HG03571 (cell line): ENCODE measurements at regions not wholly inside any gene's neighbourhood (a gene's known extent, or its start where the extent isn't known, plus 50 kb on each side); places are given as distances from the start of the nearest gene placed in this dataset.
"Not testable (repeated sequence)": the region's sequence is repeated elsewhere in the genome, so short reads cannot be mapped to it uniquely, and the experiment has no call there.

Experiments
- ATAC-seq: cut with Tn5 transposase; IDR thresholded peaks from one replicate; pipeline ENCODE4 v1.9.1; 2021; ENCODE audit not compliant: unreplicated experiment

- not testable (repeated sequence) for ATAC-seq
Measured at GRCh38 chr6:4725136-4725760, 51.0 kb upstream of the CDYL start.

DNA sequence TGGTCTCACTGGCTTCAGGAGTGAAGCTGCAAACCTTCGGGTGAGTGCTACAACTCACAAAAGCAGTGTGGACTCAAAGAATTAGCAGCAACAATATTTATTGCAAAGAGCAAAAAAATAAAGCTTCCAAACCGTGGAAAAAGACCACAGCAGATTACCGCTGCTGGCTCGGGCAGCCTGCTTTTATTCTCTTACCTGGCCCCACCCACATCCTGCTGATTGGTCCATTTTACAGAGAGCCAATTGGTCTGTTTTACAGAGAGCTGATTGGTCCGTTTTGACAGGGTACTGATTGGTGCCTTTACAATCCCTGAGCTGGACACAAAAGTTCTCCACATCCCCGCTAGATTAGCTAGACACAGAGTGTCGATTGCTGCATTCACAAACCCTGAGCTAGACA, 51.5 kb upstream of the CDYL start:
- ATAC-seq = not testable (repeated sequence)

DNA sequence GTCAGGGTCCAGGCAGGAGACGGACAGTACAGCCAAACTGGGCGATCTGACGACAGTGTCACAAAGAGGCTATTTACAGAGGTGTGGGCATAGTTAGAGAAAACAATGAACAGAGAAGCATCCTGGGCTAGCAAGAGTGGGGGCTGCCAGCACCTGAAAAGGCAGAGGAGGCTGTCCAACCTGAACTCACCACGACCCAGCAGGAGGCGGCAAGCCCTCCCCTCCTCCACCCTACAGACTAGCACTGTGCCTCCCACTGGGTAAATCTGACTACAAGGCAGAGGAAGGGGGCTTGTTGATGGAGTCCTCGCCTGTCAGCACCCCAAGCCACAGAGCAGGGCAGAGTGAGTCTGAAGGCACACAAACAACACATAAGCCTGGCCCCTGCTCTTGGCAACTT, 52.8 kb upstream of the CDYL start:
- ATAC-seq = no peak

- not testable (repeated sequence) for ATAC-seq
Measured at GRCh38 chr6:4721368-4721767, 54.8 kb upstream of the CDYL start.

DNA sequence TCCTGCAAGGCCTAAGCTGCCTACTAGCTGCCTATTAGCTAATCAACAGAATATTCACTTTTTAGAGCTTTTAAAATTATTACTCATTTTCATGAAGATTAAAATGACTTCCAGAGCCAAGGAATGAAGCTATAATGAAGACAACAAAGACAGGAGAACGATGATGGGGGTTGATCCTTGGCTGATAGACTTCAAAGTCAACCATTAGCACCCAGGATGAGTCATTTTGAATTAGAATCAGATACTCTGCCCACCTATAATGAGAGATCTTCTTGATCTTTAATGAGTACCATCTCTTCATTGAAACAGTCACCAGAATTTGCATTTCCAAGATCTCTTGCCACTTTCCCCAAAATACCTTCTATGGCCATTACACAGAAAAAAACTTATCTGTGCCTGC, 56.7 kb upstream of the CDYL start:
- ATAC-seq = no peak

GRCh38 chr6:4717856-4718255, 58.3 kb upstream of the CDYL start:
- no peak for ATAC-seq

DNA sequence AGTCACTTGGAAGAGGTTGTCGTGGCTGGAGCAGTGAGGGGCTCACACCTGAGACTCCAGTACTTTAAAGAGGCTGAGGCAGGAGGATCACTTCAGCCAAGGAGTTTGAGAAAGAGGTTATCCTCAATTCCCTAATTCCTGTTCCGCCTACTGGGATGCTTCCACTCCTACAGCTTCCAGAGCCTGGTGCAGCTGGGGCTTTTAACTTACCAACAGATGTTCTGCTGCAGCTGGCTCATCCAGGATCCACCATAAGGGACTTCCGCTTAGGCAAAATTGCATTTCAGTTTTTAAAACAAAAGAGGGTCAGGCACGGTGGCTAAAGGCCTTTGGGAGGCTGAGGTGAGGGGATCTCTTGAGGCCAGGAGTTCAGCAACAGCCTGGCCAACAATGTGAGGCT, 59.1 kb upstream of the CDYL start:
- no peak for ATAC-seq

DNA sequence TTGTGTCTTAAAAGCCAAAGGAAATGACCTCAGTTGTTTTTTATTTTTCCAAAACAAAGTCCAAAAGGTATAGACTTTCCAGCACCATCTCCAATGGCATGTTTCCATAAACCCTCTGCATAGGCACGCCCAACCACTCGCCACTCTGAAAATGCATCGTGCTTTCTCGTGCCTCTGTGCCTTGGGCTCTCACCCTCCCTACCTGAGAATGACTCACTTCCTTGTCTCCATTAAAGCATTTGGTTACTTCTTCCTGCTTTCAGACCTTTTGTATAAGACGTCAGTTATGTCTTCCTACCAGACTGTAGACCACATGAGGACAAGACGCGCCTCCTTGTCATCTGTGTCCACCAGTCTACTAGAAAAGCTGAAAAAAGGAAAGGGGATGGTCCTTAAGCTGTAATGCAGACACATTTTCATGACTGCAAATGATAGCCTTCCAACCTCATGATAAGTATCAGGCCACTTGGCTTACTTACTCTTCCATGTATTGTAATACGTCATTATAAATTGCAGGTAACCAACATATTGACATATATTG, 61.2 kb upstream of the CDYL start:
- no peak for ATAC-seq

DNA sequence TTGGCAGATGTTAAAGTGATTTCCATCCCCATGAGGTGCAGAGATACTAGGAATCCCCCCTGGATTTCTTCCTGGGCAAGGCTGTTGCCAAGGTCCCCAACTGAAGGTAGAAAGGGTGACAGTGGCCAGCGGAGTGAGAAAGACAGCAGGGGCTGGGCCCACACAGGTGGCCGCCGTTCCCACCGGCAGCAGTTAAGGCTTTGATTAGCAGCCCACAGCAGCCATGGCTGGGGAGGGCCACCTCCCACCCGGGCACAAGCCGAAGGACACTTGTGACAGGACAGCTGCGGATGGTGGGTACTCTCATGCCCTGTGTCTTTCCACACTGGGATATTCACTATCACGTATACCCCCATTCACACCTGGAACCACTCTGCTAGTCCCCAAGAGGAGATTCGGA, 63.9 kb upstream of the CDYL start:
- no peak for ATAC-seq

DNA sequence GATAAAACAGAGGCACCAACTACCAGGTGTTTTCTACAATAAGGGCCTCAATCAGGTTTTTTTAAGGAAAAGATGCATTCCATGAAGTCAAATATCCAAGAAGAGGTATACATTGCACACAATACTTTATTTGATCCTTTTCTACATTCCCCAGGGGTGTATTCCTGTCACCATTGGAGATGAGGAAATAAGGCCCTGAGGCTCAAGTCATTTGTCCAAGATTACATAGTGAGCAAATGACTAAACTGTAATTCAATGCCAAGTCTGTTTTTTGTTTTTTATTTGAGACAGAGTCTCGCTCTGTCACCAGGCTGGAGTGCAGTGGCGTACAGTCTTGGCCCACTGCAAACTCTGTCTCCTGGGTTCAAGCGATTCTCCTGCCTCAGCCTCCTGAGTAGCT, 69.2 kb upstream of the CDYL start:
- ATAC-seq = no peak

GRCh38 chr6:4705809-4706208, 70.4 kb upstream of the CDYL start:
- ATAC-seq = no peak

GRCh38 chr6:4703382-4703781, 72.8 kb upstream of the CDYL start:
- no peak for ATAC-seq

DNA sequence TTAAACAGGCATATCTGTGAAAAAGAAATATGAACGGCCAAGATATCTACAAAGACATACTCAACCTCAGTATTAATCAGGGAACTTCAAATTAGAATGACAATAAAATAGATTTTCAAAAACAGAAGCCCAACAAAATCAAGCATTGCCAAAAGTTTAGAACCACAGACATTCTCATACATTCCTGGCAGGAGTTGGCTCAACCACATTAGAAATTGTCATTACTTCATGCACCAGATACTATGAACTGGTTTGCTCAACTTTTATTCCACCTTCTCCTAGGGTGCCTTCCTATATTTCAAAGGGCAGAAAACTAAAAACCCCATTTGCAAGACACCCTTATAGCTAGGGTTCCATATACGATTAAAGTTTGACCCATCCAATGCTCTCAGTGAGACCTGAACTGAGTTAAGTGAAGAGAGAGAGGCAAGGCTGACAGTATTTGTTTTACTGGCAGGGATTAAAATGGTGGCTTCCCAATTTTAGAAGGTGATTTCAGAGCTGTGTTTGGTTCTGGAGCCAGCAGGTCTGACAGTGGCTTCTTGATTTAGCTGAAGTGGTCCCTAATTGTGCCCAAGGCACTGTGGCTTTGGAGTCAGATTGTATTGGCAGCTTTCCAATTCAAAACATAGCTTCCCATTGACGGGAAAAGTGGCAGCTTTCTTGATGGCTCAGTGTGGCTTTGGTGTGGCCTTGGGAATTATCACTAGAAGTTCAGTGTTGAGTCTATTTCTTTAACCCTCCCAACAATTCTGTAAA, 77.1 kb upstream of the CDYL start:
- no peak for ATAC-seq

DNA sequence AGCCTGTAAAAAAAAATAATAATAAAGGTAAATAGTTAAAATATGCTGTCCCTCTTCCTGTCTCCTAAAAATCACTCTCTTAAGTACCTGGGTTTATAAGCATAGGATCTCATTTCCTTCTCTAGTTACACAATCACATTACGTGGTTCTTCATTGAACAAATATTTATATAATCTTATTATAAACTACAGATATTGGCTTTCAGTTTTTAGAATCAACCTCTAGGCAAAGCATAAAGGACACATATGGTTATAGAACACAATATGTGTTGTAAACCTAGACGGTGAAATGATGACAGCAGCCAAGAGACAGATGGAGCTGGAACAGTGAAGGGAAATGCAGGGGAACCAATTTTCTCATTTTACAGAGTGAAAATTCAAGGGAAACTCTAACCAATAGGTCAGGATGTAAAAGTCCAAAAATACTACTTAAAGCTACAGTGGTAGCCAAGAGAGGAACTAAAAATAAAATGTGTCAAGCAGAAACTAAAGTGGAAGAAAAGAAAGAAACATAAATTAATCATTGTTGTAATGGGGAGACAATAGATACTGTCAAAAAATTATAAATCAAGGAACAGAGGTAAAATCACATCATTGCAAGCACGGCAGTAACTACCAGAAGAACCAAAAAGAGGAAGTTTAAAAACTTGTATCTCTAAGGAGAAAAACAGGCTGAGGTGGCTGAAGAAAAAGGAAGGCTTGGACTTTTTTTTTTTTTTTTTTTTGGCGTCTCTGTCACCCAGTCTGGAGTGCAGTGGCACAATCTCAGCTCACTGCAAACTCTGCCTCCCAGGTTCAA, 82.8 kb upstream of the CDYL start:
- ATAC-seq = no peak

DNA sequence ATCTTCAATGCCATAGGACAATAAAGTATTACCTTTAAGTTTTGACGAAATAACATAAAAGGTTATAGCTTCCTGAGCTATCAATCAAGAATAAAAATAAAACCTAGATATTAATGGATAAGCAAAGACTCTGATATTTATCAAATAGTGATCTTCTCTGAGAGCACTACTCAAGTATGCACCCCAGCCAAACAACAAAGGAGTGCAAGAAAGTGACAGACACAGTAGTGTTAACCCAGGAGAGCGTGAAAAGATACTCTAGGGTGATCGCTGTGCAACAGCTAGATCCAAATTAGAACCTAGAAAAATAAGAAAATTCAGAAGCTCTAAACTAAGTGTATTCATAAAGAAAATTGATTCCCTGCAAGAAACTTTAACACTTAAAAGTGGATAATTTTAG, 83.5 kb upstream of the CDYL start:
- no peak for ATAC-seq

DNA sequence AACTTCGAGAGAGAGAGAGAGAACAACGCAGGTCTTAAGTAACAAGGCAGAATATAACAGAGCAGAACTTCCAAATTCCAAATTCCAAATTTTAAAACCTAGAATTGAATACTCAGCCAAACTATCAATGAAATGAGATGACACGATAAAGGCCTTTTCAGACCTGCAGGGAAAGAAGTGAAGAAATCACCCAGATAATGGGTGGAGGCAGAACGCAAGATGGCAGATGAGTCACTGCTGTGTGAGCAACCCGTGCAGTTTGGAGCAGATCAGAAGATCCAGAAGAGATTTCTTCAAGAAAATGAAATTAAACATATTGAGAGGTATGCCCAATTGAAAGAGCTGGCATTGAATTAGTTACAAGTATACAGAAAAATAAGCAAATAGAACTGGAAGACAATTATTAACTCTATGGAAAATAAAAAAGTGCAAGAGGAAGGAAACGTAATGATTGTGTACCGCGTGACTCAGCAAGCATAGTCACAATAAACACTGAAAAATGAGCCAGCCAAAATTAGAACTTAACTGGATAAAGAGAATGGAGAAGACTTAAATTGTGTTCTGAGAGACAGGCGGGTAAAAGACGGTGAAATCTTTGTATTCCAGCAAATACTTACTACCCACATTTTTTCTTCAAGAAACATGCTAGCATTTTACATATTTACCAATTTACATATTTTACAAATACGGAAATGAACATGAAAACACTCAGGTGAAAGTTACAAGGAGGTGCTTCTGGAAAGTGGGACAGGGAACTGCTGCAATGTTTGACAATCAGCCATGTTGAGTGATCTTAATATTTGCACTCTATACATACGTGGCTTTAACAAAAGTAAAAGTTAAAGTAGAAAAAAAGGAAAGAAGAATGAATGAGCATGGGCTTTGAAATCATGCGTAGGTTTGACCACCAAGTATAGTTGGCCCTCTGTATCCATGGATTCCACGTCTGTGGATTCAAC, 87.9 kb upstream of the CDYL start:
- no peak for ATAC-seq

GRCh38 chr6:4687656-4687988, 88.6 kb upstream of the CDYL start:
- no peak for ATAC-seq

- ATAC-seq = no peak
Measured at GRCh38 chr6:4682431-4683097, 93.6 kb upstream of the CDYL start.

DNA sequence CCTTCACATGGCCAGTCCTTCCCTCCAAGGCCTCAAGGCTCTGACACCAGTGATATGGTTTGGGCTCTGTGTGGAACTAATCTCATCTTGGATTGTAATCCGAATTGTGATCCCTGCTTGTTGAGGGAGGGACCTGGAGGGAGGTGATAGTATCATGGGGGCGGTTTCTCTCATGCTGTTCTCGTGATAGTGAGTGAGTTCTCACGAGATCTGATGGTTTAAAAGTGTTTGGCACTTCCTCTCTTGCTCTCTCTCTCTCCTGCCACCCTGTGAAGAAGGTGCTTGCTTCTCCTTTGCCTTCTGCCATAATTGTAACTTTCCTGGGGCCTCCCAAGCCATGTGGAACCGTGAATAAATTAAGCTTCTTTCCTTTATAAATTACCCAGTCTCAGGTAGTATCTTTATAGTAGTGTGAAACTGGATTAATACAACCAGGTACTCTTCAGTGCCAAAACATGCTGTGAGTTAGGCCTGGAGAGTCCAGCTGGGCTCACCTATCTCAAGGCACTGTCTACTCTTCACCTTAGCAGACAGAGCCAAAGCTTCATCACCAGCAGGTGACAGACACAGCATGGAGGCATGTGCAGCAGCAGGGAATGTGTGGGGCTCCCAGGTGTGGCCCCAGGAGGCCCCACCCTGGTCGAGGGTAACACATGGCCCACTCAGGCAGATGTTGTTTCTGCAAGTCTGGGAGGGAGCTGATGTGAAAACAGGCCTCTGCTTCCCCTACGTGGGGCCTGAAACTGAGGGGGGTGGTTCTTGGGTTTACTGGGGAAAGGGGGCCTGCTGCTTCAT, 97.5 kb upstream of the CDYL start:
- ATAC-seq = no peak

- no peak for ATAC-seq
Measured at GRCh38 chr6:4677751-4678065, 98.5 kb upstream of the CDYL start.
